ENCODE measurements at regions not wholly inside any gene's neighbourhood (a gene's known extent, or its start where the extent isn't known, plus 50 kb on each side); places are given as distances from the start of the nearest gene placed in this dataset.
"Not testable (repeated sequence)": the region's sequence is repeated elsewhere in the genome, so short reads cannot be mapped to it uniquely, and the experiment has no call there.

DNA sequence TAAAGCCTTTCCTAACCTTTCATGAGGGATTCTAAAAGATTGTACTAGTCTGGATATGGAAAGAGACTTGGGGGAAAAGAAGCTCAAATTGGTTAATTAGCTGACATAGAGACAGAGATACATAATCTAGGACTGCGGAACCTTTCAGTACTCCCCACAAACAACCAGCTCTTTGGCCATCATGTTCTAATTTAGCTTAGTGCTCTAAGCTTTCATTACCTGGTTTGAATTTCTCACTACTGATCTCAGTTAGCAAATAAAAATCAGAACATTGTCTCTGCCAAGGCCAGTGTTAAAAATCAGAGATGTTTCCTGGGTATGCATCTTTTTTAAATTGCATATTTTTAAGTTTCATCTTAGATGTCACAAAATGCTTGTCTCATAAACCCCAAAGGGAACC lies 254.4 kb downstream of the GLUD2 start:
- DNase-seq (ENCODE audit: low spot score), result no peak

DNA sequence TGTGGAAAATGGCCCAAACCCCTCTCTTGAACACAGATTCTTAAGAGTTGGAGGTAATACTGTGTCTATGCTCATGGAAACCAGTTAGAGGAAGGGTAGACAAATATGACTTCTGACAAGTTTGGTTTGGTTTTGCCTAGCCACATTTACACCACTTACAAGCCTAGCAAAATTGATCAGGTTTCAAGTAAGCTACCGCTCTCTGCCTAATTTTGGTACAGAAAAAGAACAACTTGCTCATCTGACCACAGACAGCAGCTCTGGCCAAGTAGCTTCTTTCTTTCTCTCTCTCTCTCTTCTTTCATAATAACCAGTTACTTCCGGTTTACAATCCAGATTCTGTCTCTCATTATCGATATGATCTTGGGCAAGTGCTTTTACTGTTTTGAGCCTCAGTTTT lies 260.0 kb downstream of the GLUD2 start:
- DNase-seq (ENCODE audit: low spot score), result no peak

DNA sequence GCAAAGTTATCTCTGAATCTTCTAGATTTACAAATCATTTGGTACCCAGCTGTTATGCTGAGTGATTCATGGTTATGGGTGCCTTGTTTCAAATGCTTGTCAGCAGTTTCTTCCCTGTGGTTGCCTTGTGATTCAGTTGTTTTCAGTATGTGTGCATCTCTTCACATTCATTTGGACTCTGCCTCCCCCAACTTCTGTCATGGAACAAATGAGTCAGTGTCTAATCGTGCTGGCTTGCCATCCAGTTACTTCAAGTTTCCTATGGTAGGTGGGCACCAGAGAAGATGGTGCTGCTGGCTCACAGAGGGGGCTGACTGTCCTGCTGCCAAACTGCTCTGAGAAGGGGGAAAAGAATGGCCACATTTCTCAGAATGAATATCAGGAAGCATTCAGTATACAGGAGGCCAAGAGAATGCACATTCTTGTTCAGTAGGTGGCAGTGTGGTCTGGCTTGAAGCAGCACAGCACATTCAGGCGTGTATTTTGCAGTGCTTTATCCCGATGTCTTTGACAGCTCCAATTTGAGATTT lies 260.9 kb downstream of the GLUD2 start:
- peak; percentile 65 for DNase-seq (ENCODE audit: low spot score)

DNA sequence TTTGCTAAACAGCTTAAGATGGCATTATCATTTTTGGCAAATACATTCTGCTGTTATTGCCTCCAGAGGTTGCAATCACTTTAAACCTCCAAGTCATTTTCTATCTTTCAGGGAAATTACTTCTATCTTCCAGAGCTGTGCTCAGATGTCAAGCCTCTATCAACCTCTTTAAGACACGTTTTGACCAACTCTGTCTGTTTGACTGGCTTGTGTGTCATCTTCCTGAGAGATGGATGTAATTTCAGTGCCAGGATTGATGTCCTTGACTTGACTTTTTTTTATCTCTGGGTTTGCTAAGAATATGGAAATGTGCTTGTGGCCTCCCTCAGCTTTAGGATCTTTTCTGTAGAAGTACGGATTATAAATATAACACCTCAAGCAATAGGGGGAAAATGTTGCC lies 263.4 kb downstream of the GLUD2 start:
- no peak for DNase-seq (ENCODE audit: low spot score)

DNA sequence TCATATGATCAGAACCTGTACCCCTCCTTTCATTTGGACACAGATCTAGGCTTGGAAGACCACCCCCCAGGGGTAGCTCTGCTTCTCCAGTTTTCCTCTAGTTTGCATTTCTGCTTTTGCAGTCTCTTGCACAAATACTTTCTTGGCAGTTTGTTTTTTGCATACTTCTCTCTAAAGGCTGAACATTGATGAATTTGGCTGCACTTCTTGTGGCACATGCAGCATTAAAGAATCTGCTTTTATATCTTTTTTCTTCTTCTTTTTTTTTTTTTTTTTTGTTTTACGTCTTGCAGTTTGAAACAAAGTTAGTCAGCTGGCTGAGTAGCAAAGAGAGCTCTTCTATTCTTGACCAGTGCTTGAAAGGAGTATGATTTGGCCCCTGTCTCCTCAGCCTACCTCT lies 273.0 kb downstream of the GLUD2 start:
- DNase-seq (ENCODE audit: low spot score), result no peak

DNA sequence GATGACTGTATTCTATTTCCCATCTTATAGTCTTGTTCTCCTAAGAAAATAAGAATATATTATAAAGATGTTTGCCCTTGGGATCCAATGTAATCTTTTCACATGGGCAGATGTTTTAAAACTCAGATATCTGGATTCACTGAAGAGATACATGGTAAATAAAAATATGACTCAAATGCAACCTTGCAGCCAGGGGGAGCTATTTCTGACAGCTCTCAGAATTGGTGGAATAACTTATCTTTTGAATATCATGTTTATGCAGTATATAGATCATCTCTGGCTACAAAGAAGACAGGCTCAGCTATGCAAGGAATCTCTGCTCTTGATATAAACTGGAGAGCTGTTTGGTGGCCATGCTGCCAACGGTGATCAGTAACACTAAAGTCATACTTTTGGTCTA lies 274.7 kb downstream of the GLUD2 start:
- peak; percentile 5 for DNase-seq (ENCODE audit: low spot score)

DNA sequence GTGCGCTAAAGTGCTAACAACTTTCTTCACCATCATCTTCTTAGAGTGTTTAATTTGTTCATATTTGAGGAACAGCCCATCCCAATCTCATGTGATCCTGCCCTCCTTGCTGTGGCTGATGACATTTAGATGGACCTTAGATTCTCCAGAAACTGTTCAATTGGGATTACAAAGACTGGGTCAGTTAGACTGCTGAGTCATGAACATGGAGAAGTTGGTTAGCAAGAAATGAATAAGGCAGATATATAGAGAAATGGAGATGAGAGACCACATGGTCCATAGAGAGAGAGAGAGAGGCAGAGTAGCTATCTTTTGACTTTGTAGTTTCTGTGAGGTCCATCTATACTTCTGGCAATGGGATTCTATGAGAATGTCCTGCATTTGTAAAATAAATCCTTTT lies 275.9 kb downstream of the GLUD2 start:
- no peak for DNase-seq (ENCODE audit: low spot score)

DNA sequence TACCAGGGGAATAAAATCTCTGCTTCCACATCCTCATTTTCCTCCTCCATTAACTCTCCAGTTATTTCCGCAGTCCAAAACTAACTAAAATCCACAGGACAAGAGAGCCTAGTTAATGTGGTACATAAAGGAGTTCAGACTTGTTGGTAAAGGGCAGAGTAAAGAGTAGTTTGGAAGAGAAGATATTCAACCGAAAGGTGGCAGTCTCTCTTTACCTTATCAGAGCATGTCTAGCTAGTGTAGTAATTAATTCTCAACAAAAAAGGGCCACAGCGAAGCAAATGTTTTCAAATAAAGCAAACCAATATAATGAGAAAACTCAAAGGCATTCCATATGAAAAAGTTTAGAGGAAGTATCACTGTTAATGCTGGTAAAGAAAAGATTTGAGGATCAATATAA lies 286.5 kb downstream of the GLUD2 start:
- DNase-seq (ENCODE audit: low spot score), result no peak

DNA sequence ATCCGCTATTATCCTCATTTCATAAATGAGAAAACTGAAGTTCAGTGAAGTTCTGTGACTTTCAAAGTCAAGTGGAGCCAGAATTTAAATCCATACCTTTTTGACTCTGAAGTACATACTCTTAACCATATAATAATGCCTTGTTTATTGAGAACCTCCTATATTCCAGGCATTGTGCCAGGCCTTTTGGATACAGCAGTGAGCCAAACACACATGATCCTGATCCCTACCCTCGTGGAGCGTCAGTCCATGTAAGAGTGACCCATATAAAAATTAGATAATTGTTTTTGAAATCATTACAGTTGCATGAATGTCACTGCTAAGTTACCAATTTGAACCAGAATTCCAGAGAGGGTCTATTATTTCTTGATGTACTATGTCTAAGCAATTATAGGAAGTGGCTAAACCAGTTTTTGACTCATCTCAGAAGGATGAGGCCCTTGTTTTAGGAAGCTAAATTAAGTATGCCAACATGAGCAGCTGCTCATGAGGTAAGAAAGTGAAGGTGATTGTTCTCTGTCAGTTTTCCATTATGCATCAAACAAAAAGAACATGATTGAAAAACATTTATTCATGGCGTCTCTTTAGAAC lies 289.5 kb downstream of the GLUD2 start:
- no peak for DNase-seq (ENCODE audit: low spot score)

DNA sequence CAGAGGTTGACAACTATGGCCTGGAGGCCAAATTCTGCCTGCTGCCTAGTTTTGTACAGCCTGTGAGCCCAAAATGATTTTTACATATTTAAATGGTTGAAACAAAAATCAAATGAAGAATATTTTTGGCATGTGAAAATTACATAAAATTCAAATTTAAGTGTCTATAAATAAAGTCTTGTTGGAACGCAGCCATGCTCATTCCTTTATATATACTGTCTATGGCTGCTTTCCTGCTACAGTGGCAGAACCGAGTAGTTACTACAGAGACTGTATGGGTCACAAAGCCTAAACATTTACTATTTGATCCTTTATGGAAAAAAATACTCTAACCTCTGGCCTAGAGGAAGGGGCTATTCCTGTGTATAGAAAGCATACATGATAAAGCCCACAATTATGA lies 290.4 kb downstream of the GLUD2 start:
- DNase-seq (ENCODE audit: low spot score), result no peak

DNA sequence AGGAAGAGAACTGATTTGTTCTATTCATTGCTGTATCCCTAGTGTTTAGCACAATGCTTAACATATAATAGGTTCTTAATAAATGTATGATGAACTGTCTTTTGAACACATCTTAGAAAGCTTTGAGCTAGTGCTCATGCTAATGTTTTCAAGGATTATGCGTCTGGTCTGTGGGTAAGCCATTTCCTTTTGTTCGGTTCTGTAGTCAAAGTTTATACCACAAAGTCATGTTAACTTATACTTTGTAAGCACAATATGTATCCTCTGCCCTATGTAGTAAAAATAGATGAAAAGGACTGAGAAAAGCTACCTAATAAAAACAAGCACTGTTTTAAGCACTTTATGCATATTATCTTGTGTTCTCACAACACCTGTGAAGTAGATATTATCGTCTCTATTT lies 301.9 kb downstream of the GLUD2 start:
- no peak for DNase-seq (ENCODE audit: low spot score)

DNA sequence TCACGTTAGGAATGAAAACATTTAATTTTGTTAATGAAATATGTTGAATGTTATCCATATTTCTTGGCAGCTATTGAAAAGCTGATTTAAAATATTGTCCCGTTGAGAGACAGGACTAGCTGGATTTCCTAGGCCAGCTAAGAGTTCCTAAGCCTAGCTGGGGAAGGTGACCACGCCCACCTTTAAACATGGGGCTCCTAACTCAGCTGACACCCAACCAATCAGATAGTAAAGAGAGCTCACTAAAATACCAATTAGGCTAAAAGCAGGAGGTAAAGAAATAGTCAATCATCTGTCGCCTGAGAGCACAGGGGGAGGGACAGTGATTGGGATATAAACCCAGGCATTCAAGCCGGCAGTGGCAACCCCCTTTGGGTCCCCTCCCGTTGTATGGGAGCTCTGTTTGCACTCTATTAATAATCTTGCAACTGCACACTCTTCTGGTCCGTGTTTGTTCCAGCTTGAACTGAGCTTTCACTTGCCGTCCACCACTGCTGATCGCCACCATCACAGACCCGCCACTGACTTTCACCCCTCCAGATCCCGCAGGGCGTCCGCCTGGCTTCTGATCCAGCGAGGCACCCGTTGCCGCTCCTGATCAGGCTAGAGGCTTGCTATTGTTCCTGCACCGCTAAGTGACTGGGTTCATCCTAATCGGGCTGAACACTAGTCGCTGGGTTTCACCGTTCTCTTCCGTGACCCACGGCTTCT lies 308.9 kb downstream of the GLUD2 start:
- DNase-seq (ENCODE audit: low spot score), result no peak

DNA sequence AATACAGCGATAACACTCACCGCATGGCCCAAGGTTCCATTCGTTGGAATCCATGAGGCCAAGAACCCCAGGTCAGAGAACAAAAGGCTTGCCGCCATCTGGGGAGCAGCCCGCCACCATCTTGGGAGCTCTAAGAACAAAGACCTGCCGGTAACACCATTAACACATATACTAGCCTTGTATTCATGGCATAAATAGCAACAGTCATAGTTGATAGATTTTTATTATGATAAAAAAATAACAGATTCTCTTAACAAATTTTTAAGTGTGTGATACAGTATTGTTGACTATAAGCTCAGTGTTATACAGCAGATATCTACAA lies 309.4 kb downstream of the GLUD2 start:
- no peak for DNase-seq (ENCODE audit: low spot score)

DNA sequence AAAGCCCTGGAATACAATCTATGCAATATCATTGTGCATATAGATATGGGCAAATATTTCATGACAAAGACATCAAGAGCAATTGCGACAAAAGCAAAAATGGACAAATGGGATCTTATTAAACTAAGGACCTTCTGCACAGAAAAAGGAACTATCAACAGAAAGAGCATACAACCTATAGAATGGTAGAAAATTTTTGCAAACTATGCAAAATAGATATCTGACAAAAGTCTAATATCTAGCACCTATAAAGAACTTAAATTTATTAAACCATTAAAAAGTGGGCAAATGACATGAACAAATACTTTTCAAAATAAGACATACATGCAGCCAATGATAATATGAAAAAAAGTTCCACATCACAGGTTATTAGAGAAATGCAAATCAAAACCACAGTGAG lies 312.9 kb downstream of the GLUD2 start:
- no peak for DNase-seq (ENCODE audit: low spot score)

DNA sequence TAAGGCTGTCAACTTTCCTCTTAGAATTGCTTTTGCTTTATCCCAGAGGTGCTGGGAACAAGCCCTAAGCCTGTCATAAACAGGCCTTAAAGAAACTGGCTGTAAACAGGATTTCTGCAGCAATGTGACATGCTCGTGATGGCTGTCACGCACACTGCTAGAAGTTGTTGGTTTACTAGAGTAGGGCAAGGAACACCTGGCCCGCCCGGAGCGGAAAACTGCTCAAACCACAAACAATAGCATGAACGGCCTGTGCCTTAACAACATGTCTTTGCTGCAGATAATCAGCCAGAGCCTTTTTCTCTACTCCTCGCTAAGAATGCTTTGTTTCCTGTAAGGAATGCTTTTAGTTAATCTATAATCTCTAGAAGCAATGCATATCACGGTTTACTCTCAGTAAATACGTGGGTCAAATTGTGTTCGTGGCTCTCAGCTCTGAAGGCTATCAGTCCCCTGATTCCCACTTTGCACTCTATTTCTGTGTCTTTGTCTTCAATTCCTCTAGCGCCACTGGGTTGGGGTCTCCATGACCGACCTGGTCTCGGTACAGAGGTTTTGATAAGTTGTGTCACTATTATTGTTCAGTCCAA lies 318.3 kb downstream of the GLUD2 start:
- no peak for DNase-seq (ENCODE audit: low spot score)

DNA sequence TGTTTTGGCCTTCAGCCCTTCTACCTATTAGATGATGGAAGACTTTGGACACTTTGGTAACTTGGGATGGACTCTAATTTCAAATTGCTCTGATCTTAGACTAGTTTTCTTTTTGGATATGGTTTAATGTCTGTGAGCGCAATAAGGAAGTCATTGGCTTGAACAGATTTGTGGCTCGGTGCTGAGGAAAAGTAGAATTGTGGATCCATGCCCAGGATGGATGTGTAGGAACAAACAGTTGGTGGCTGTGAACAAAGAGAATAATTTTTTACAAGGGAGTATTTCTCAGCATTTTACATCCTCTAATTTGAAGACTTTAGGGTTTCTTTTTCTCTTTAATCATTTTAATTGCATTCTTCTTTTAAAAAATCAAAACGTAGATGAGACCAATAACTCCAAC lies 327.1 kb downstream of the GLUD2 start:
- no peak for DNase-seq (ENCODE audit: low spot score)

DNA sequence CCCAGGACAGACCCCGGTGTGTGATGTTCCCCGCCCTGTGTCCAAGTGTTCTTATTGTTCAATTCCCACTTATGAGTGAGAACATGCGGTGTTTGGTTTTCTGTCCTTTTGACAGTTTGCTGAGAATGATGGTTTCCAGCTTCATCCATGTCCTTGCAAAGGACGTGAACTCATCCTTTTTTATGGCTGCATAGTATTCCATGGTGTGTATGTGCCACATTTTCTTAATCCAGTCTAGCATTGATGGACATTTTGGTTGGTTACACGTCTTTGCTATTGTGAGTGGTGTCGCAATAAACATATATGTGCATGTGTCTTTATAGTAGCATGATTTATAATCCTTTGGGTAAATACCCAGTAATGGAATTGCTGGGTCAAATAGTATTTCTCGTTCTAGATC lies 334.5 kb downstream of the GLUD2 start:
- DNase-seq (ENCODE audit: low spot score), result not testable (repeated sequence)

DNA sequence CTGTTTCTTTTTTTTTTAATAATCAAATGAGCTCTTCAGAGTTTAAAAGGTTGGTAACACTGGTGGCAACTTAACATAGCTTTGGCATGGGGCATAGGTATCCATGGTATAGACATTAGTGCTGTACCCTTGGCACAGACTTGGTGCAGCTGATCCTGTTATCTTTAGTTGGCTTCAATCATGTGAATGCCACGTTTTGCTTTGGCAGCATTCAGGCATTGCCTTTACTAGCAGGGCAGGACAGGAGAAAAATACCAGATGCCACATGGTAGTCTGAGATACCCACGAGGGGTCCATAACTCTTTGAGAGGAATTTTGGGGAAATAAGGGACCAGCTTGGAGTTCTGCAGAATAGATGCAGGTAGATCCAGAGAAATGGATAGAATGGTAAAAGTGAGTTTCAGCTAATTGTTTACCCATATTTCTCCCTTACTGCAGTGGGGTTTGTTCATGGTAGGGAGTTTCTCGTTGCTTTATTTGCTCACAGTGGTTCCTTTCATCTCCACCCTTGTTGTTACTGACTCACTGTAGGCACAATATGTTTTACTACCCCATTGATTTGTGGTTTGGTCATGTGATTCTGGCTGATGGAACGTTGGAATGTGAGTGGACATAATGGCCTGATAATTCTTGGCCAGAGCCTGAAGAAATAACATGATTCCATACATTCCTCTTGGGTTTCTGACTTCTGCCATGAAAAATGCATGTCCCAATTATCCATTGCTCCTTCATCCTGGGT lies 342.7 kb downstream of the GLUD2 start:
- no peak for DNase-seq (ENCODE audit: low spot score)

DNA sequence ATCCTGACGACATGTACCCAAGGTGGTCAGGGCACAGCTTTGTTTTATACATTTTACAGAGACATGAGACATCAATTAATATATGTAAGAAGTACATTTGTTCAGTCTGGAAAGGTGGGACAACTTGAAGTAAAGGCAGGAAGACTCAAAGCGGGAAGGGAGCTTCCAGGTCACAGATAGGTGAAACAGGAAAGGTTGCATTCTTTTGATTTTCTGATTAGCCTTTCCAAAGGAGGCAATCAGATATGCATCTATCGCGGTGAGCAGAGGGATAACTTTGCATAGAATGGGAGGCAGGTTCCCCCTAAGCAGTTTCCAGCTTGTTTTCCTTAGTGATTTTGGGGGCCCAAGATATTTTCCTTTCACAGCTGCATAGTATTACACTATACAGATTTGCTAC lies 358.4 kb downstream of the GLUD2 start:
- no peak for DNase-seq (ENCODE audit: low spot score)

DNA sequence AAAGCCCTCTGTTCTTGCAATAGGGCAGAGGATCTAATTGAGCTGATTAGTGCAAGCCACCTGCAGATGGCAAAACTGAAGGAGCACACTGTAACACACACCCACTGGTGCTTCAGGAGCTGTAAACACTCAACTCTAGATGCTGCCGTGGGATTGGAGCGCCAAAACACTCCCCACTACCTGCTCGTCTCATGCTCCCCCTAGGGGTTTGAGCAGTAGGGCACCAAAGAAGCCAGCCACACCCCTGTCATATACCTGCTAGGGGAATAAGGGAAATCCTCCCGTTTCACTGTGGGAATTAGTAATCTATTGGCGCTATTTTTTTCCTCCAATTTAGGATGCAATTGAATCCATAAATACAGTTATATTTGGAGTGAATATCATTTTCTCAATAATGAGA lies 360.2 kb downstream of the GLUD2 start:
- DNase-seq (ENCODE audit: low spot score), result no peak

DNA sequence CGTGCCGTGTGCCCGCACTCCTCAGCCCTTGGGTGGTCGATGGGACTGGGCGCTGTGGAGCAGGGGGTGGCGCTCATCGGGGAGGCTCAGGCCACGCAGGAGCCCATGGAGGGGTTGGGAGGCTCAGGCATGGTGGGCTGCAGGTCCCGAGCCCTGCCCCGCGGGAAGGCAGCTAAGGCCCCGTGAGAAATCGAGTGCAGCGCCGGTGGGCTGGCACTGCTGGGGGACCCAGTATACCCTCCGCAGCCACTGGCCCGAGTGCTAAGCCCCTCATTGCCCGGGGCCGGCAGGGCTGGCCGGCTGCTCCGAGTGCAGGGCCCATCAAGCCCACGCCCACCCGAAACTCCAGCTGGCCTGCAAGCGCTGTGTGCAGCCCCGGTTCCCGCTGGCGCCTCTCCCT lies 384.1 kb downstream of the GLUD2 start:
- not testable (repeated sequence) for DNase-seq (ENCODE audit: low spot score)

DNA sequence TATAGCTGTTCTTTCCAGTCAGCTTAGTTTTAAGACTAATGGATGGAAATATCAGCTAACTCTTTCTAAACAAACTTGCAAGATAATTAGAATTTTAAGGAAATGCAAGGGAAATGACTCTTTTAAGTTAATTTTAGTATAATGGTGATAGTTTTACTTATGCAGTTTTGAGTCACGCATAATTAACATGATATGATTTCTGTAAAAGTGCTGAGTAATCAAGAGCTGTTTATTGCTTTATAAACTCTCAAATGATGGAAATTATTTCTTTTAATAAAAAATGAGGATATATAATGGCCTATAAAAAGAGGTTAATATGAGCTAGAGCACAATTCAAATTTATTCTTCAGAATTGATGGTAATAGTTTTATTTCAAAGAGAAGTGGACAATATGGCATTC lies 385.9 kb downstream of the GLUD2 start:
- DNase-seq (ENCODE audit: low spot score), result no peak

DNA sequence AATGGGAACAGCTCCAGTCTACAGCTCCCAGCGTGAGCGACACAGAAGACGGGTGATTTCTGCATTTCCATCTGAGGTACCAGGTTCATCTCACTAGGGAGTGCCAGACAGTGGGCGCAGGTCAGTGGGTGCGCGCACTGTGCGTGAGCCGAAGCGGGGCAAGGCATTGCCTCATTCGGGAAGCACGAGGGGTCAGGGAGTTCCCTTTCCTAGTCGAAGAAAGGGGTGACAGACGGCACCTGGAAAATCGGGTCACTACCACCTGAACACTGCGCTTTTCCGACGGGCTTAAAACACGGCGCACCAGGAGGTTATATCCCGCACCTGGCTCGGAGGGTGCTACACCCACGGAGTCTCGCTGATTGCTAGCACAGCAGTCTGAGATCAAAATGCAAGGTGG lies 390.3 kb downstream of the GLUD2 start:
- not testable (repeated sequence) for DNase-seq (ENCODE audit: low spot score)

Measured in RKO (cell line).